Stomach (tissue), 8 donors: ENCODE measurements at regions not wholly inside any gene's neighbourhood (a gene's known extent, or its start where the extent isn't known, plus 50 kb on each side); places are given as distances from the start of the nearest gene placed in this dataset.

Experiments
- DNase-seq, 2 donors: peaks; one replicate each; pipeline versions ENCODE4 v3.0.0 to v3.0.0-alpha.2; 2013 to 2019
- H3K27ac ChIP-seq, 5 donors: fragments of 200-600 bp in 4 of 5; sonication (generic) in 4 of 5; one replicate each; pipeline ENCODE4 v1.5.1; 2013 to 2019; ENCODE audit warnings: mild to moderate bottlenecking in 1 of 5, moderate library complexity in 1 of 5
- H3K27me3 ChIP-seq, 3 donors: fragments of 200-600 bp; sonication (generic); one replicate each; pipeline ENCODE4 v1.5.1; 2017 to 2019; ENCODE audit warnings: mixed run types in 1 of 3
- H3K36me3 ChIP-seq, 4 donors: fragments of 200-600 bp; sonication (generic); 1 replicate in 3 of 4; 2 replicates in 1 of 4; pipeline ENCODE4 v1.5.1; 2016 to 2019
- H3K4me1 ChIP-seq, 4 donors: fragments of 200-600 bp; sonication (generic); one replicate each; pipeline ENCODE4 v1.5.1; 2016 to 2019
- H3K4me3 ChIP-seq, 4 donors: fragments of 200-600 bp; sonication (generic) in 3 of 4; one replicate each; pipeline ENCODE4 v1.5.1; 2016 to 2019; ENCODE audit warnings: mild to moderate bottlenecking in 1 of 4
- H3K9me3 ChIP-seq, 4 donors: fragments of 200-600 bp; sonication (generic); one replicate each; pipeline ENCODE4 v1.5.1; 2016 to 2019
- EP300 ChIP-seq: sonication (generic); formaldehyde crosslinking; IDR thresholded peaks from one replicate; pipeline ENCODE4 v1.6.1; 2017; ENCODE audit warnings: antibody characterized with exemption
- POLR2A ChIP-seq, 4 donors: fragments of 450-650 bp; IDR thresholded peaks; one replicate each; pipeline ENCODE4 v1.6.1; 2016; ENCODE audit warnings: antibody characterized with exemption in 4 of 4, control low read depth in 2 of 4, mild to moderate bottlenecking in 1 of 4, moderate library complexity in 1 of 4
- POLR2AphosphoS5 ChIP-seq, 3 donors: sonication (generic); formaldehyde crosslinking; IDR thresholded peaks; one replicate each; pipeline ENCODE4 v1.6.1; 2016; ENCODE audit warnings: antibody characterized with exemption in 3 of 3
- WGBS, 5 donors: extraction: QIAGEN DNeasy Blood & Tissue Kit in 3 of 5; methylation state at CpG; one replicate each; pipeline versions ENCODE4 v1.1.5 to v1.1.7; 2013 to 2018; 5-methylcytosine and 5-hydroxymethylcytosine counted together
- intact Hi-C: fragments of 100-400 bp; cut with DNase I; formaldehyde crosslinking; loops from one replicate; pipeline ENCODE4 v1.15.1; 2023; ENCODE audit warnings: low total_unique reads
- TF ChIP-seq, protein P1 (sequence below), 7 experiments: fragments of 450-650 bp in 4 of 7; fragments of 200-600 bp in 3 of 7; sonication (generic) in 3 of 7; IDR thresholded peaks; one replicate each; pipeline ENCODE4 v1.5.1; 2016 to 2019; ENCODE audit warnings: antibody characterized with exemption in 7 of 7, control low read depth in 2 of 7, mild to moderate bottlenecking in 1 of 7
- donor health status: healthy with polysubstance abuse.
- donor health status: Bipolar disorder and iron deficiency.
- donor health status: healthy.

DNA sequence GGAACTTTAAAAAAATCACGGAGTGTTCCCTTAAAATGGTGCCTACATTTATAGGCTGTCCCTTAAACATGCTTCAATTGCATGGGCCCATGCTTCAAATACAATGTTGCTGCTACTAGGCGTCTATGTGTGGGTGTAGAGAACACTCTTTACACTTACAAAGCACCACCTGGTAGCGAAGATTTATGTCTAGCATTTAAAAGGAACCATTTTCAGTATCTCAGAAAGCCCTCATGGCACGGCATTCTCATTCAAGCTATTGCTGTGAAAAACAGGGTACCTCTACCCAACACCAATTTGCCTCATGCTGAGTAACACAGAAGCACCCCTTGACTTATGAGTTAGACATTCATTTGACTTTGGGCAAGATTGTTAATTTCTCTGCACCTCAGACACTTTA is 112.9 kb upstream of the CNTNAP5 start:
- no peaks in the 10 kb centered on the region for H3K9me3 ChIP-seq

DNA sequence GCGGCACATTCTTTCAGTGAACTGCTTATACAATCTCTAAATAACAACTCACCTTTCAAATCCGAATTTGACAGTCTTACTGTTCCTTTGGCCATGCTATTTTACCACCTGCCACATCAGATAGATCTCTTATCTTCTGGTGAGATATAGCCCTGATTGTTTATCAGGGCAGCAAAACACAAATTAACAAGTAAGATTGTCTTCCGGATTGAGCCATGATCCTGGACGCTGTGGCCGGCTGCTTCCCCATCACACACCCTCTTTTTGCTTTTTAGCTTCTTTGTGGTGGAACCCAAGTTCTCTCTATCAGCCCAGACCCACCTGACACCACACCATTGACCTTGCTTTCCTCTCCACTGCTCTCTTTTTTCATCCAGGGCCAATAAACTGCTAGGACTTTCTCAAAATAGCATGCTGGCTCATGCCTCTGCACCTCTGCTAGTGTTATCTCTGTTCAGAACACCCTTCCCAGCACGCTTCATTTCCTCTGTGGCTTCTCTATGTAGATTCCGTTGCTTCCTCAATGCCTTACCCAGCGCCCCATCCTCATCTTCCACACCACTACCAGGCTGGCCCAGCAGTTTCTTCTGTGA is 111.8 kb upstream of the CNTNAP5 start:
- intact Hi-C loops: no loop called here
- no peak overlapping the region for H3K27ac ChIP-seq
- no peaks in the 10 kb centered on the region for H3K9me3 ChIP-seq

More for the DNA sequence above, 112.9 kb upstream of the CNTNAP5 start:
- no peaks in the 10 kb centered on the region for H3K36me3 ChIP-seq
- TF ChIP-seq POLR2AphosphoS5 (IDR thresholded peaks at IDR 0.05): no peak
- TF ChIP-seq, protein P1, sequence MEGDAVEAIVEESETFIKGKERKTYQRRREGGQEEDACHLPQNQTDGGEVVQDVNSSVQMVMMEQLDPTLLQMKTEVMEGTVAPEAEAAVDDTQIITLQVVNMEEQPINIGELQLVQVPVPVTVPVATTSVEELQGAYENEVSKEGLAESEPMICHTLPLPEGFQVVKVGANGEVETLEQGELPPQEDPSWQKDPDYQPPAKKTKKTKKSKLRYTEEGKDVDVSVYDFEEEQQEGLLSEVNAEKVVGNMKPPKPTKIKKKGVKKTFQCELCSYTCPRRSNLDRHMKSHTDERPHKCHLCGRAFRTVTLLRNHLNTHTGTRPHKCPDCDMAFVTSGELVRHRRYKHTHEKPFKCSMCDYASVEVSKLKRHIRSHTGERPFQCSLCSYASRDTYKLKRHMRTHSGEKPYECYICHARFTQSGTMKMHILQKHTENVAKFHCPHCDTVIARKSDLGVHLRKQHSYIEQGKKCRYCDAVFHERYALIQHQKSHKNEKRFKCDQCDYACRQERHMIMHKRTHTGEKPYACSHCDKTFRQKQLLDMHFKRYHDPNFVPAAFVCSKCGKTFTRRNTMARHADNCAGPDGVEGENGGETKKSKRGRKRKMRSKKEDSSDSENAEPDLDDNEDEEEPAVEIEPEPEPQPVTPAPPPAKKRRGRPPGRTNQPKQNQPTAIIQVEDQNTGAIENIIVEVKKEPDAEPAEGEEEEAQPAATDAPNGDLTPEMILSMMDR (IDR thresholded peaks at IDR 0.05): no peak
- TF ChIP-seq POLR2A (IDR thresholded peaks at IDR 0.05): no peak
- no peak for TF ChIP-seq EP300
- no peak overlapping the region for H3K4me3 ChIP-seq
- H3K27ac ChIP-seq: no peak overlapping the region
- no peaks in the 10 kb centered on the region for H3K4me1 ChIP-seq
- no peaks in the 10 kb centered on the region for H3K27me3 ChIP-seq
- intact Hi-C loops: no loop called here
- 59 to 76% (median 73%) methylated on average over 4 of the region's 4 CpGs for whole genome bisulfite sequencing, 5 donors
- DNase-seq: no peak

DNA sequence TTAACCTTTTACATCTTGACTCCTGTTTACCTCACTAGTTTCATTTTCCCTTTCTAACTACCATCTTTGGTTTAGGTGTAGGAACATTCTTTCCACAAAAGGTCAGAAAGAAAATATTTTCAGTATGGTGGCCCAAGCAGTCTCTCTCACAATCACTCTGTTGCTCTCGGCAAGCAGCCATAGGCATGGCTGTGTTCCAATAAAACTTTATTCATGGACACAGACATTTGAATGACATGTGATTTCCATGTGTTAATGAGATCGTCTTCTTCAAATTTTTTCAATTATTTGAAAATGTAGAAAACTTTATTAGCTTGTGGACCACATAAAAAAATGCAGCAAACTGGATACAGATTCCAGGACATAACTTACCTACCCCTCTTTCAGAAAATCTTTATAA is 109.7 kb upstream of the CNTNAP5 start:
- H3K4me1 ChIP-seq: no peaks in the 10 kb centered on the region
- H3K4me3 ChIP-seq: no peak overlapping the region
- no peaks in the 10 kb centered on the region for H3K27me3 ChIP-seq
- H3K9me3 ChIP-seq: no peaks in the 10 kb centered on the region
- 71 to 90% (median 84%) methylated on average over 2 of the region's 2 CpGs for WGBS, 5 donors
- no peak overlapping the region for H3K27ac ChIP-seq
- TF ChIP-seq EP300 (no peak), POLR2AphosphoS5 (IDR thresholded peaks at IDR 0.05) (no peak), POLR2A (IDR thresholded peaks at IDR 0.05) (no peak)
- TF ChIP-seq, protein P1 (IDR thresholded peaks at IDR 0.05): no peak
- intact Hi-C loops: no loop called here
- no peak for DNase-seq
- no peaks in the 10 kb centered on the region for H3K36me3 ChIP-seq

More for the DNA sequence above, 111.8 kb upstream of the CNTNAP5 start:
- Histone ChIP-seq H3K36me3 (no peaks in the 10 kb centered on the region), H3K27me3 (no peaks in the 10 kb centered on the region), H3K4me3 (no peak overlapping the region), H3K4me1 (no peaks in the 10 kb centered on the region)
- WGBS, 5 donors: 46 to 55% (median 51%) methylated on average over 8 of the region's 8 CpGs
- no peak for DNase-seq
- TF ChIP-seq, protein P1 (IDR thresholded peaks at IDR 0.05): no peak
- no peak for TF ChIP-seq POLR2A (IDR thresholded peaks at IDR 0.05)
- TF ChIP-seq POLR2AphosphoS5 (IDR thresholded peaks at IDR 0.05): no peak
- no peak for TF ChIP-seq EP300

DNA sequence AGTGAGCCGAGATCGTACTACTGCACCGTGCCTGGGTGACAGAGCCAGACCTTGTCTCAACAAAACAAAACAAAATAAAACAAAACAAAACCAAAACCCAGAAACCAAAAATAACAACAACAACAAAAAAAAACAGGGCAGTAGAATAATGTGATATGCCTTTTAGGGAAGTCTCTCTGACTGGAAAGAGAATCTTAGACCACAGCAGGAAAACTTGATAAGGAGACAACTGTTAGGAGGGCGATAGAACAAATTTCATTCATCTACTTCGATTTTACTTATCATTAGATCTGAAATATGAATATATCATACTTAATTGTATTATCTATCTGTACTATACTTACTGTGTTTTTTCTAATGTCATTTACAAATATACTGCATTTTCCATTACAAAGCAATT is 109.0 kb upstream of the CNTNAP5 start:
- H3K4me1 ChIP-seq: no peaks in the 10 kb centered on the region
- H3K27ac ChIP-seq: no peak overlapping the region
- TF ChIP-seq EP300: no peak
- WGBS, 5 donors: 78 to 81% (median 80%) methylated on average over 5 of the region's 5 CpGs
- H3K27me3 ChIP-seq: no peaks in the 10 kb centered on the region
- intact Hi-C loops: no loop called here
- DNase-seq: no peak
- H3K36me3 ChIP-seq: no peaks in the 10 kb centered on the region
- no peak overlapping the region for H3K4me3 ChIP-seq
- H3K9me3 ChIP-seq: no peaks in the 10 kb centered on the region

DNA sequence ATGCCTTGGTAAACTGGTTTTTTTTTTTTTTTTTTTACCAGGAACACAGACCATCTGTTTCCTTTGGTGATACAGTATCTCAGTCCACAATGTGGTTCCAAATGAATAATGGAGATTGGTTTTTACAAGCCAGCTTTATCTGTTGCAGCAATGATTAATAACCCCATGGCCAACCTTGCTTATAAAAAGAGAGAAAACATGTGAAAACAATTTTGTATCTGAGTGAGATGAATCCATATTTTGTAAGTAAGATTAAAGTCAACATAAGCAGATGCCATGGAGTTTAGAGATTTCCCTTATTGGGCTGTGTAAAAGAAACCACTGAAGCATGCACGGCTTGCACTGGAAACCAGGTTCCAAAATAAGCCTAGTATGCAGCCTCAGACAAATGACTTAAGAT is 108.6 kb upstream of the CNTNAP5 start:
- no peaks in the 10 kb centered on the region for H3K9me3 ChIP-seq
- H3K4me1 ChIP-seq: no peaks in the 10 kb centered on the region
- H3K27me3 ChIP-seq: no peaks in the 10 kb centered on the region
- WGBS, 5 donors: 20 to 38% (median 28%) methylated on average over 1 of the region's 1 CpG
- no peak overlapping the region for H3K4me3 ChIP-seq
- H3K36me3 ChIP-seq: no peaks in the 10 kb centered on the region
- intact Hi-C loops: no loop called here
- no peak for TF ChIP-seq EP300
- TF ChIP-seq POLR2AphosphoS5 (IDR thresholded peaks at IDR 0.05): no peak
- H3K27ac ChIP-seq: no peak overlapping the region
- DNase-seq: peak in 1 of 2 donors; percentile 19
